HG02610 (cell line): ENCODE measurements at regions not wholly inside any gene's neighbourhood (a gene's known extent, or its start where the extent isn't known, plus 50 kb on each side); places are given as distances from the start of the nearest gene placed in this dataset.
"Not testable (repeated sequence)": the region's sequence is repeated elsewhere in the genome, so short reads cannot be mapped to it uniquely, and the experiment has no call there.

Source experiments
- ATAC-seq: cut with Tn5 transposase; IDR thresholded peaks from one replicate; pipeline ENCODE4 v1.9.1; 2021; ENCODE audit warnings: mild to moderate bottlenecking, moderate library complexity; ENCODE audit not compliant: unreplicated experiment

- ATAC-seq: no peak
These were observed 159.5 kb upstream of the CHD1 start for GRCh38 chr5:99088309-99088708.

GRCh38 chr5:99083197-99083596 is 154.4 kb upstream of the CHD1 start:
- no peak for ATAC-seq

GRCh38 chr5:99081711-99082110 is 152.9 kb upstream of the CHD1 start:
- no peak for ATAC-seq

- no peak for ATAC-seq
These were observed 148.2 kb upstream of the CHD1 start for GRCh38 chr5:99076723-99077640.

- ATAC-seq: no peak
These were observed 144.0 kb upstream of the CHD1 start for GRCh38 chr5:99072846-99073245.

GRCh38 chr5:99070822-99071221 is 142.0 kb upstream of the CHD1 start:
- no peak for ATAC-seq

- no peak for ATAC-seq
These were observed 141.6 kb upstream of the CHD1 start for GRCh38 chr5:99070362-99070761.

GRCh38 chr5:99068944-99069650 is 140.3 kb upstream of the CHD1 start:
- ATAC-seq: peak; percentile 80

- ATAC-seq: no peak
These were observed 134.9 kb upstream of the CHD1 start for GRCh38 chr5:99063737-99064136.

- ATAC-seq: peak; percentile 27
These were observed 132.9 kb upstream of the CHD1 start for GRCh38 chr5:99061711-99062110.

GRCh38 chr5:99061299-99061698 is 132.5 kb upstream of the CHD1 start:
- ATAC-seq: no peak

GRCh38 chr5:99060306-99061261 is 131.8 kb upstream of the CHD1 start:
- peak; percentile 48 for ATAC-seq

- ATAC-seq: no peak
These were observed 130.9 kb upstream of the CHD1 start for GRCh38 chr5:99059685-99060084.

- ATAC-seq: no peak
These were observed 129.7 kb upstream of the CHD1 start for GRCh38 chr5:99058466-99058865.

- peak; percentile 59 for ATAC-seq
These were observed 126.2 kb upstream of the CHD1 start for GRCh38 chr5:99054972-99055371.

- no peak for ATAC-seq
These were observed 117.1 kb upstream of the CHD1 start for GRCh38 chr5:99045871-99046270.

GRCh38 chr5:99043257-99043656 is 114.5 kb upstream of the CHD1 start:
- not testable (repeated sequence) for ATAC-seq

- ATAC-seq: no peak
These were observed 108.9 kb upstream of the CHD1 start for GRCh38 chr5:99037668-99038067.

- ATAC-seq: no peak
These were observed 107.1 kb upstream of the CHD1 start for GRCh38 chr5:99035942-99036341.

- ATAC-seq: no peak
These were observed 105.5 kb upstream of the CHD1 start for GRCh38 chr5:99034336-99034735.
